Tibial artery (tissue), 4 donors: ENCODE measurements at regions not wholly inside any gene's neighbourhood (a gene's known extent, or its start where the extent isn't known, plus 50 kb on each side); places are given as distances from the start of the nearest gene placed in this dataset.

ENCODE experiments used
- DNase-seq, 2 donors: peaks; one replicate each; pipeline ENCODE4 v3.0.0-alpha.2; 2019
- H3K27ac ChIP-seq, 2 donors: fragments of 200-600 bp; sonication (generic) in 1 of 2; 1 replicate in 1 of 2; 2 replicates in 1 of 2; pipeline ENCODE4 v1.5.1; 2018 to 2019; ENCODE audit warnings: mild to moderate bottlenecking in 1 of 2
- H3K27me3 ChIP-seq, 2 donors: fragments of 200-600 bp; sonication (generic) in 1 of 2; one replicate each; pipeline versions ENCODE4 v1.5.1 to v1.6.0; 2016 to 2019
- H3K36me3 ChIP-seq, 3 donors: fragments of 200-600 bp; sonication (generic) in 2 of 3; one replicate each; pipeline ENCODE4 v1.5.1; 2016 to 2019; ENCODE audit warnings: mild to moderate bottlenecking in 2 of 3
- H3K4me1 ChIP-seq, 4 donors: fragments of 200-600 bp; sonication (generic) in 2 of 4; 1 replicate in 3 of 4; 2 replicates in 1 of 4; pipeline ENCODE4 v1.5.1; 2016 to 2019
- H3K4me3 ChIP-seq, 2 donors: fragments of 200-600 bp; sonication (generic) in 1 of 2; 1 replicate in 1 of 2; 2 replicates in 1 of 2; pipeline ENCODE4 v1.5.1; 2018 to 2019; ENCODE audit warnings: mild to moderate bottlenecking in 2 of 2
- H3K9me3 ChIP-seq, 3 donors: fragments of 200-600 bp; sonication (generic) in 1 of 3; one replicate each; pipeline ENCODE4 v1.5.1; 2016 to 2019
- CTCF ChIP-seq, 2 experiments: fragments of 200-600 bp in 1 of 2; fragments of 450-650 bp in 1 of 2; IDR thresholded peaks; one replicate each; pipeline ENCODE4 v1.5.1; 2017 to 2019; ENCODE audit warnings: antibody characterized with exemption in 2 of 2, mild to moderate bottlenecking in 1 of 2, moderate library complexity in 1 of 2
- intact Hi-C: fragments of 100-400 bp; cut with DNase I; formaldehyde crosslinking; loops from one replicate; pipeline ENCODE4 v1.15.0; 2023; ENCODE audit warnings: low total_unique reads

GRCh38 chr4:29128810-29129209, 1591.4 kb upstream of the PCDH7 start:
- H3K27ac ChIP-seq: no peak overlapping the region
- H3K9me3 ChIP-seq: no peaks in the 10 kb centered on the region
- H3K36me3 ChIP-seq: no peaks in the 10 kb centered on the region
- TF ChIP-seq CTCF (IDR thresholded peaks at IDR 0.05): no peak
- no peaks in the 10 kb centered on the region for H3K27me3 ChIP-seq
- H3K4me3 ChIP-seq: no peak overlapping the region
- no peak for DNase-seq
- intact Hi-C loops: no loop called here
- H3K4me1 ChIP-seq: no peaks in the 10 kb centered on the region

- Histone ChIP-seq H3K36me3 (no peaks in the 10 kb centered on the region), H3K4me3 (no peak overlapping the region), H3K27me3 (no peaks in the 10 kb centered on the region), H3K9me3 (no peaks in the 10 kb centered on the region), H3K27ac (no peak overlapping the region), H3K4me1 (no peaks in the 10 kb centered on the region)
- no peak for TF ChIP-seq CTCF (IDR thresholded peaks at IDR 0.05)
- no peak for DNase-seq
- intact Hi-C loops: no loop called here
Observed at GRCh38 chr4:29131304-29131703, 1588.9 kb upstream of the PCDH7 start.

GRCh38 chr4:29142708-29143107, 1577.5 kb upstream of the PCDH7 start:
- TF ChIP-seq CTCF (IDR thresholded peaks at IDR 0.05): no peak

GRCh38 chr4:29151584-29151983, 1568.6 kb upstream of the PCDH7 start:
- DNase-seq: no peak
- Histone ChIP-seq H3K27me3 (no peaks in the 10 kb centered on the region), H3K9me3 (no peaks in the 10 kb centered on the region), H3K4me3 (no peak overlapping the region), H3K27ac (no peak overlapping the region), H3K36me3 (no peaks in the 10 kb centered on the region), H3K4me1 (no peaks in the 10 kb centered on the region)
- intact Hi-C loops: no loop called here
- no peak for TF ChIP-seq CTCF (IDR thresholded peaks at IDR 0.05)

More at GRCh38 chr4:29142708-29143107, 1577.5 kb upstream of the PCDH7 start:
- no peaks in the 10 kb centered on the region for H3K9me3 ChIP-seq
- no peak for DNase-seq
- no peak overlapping the region for H3K4me3 ChIP-seq
- H3K27me3 ChIP-seq: no peaks in the 10 kb centered on the region
- intact Hi-C loops: no loop called here
- H3K4me1 ChIP-seq: no peaks in the 10 kb centered on the region
- H3K27ac ChIP-seq: no peak overlapping the region
- H3K36me3 ChIP-seq: no peaks in the 10 kb centered on the region

GRCh38 chr4:29153642-29154041, 1566.5 kb upstream of the PCDH7 start:
- no peak for TF ChIP-seq CTCF (IDR thresholded peaks at IDR 0.05)
- Histone ChIP-seq H3K4me3 (no peak overlapping the region), H3K9me3 (no peaks in the 10 kb centered on the region), H3K4me1 (no peaks in the 10 kb centered on the region), H3K27me3 (no peaks in the 10 kb centered on the region), H3K36me3 (no peaks in the 10 kb centered on the region), H3K27ac (no peak overlapping the region)
- no peak for DNase-seq
- intact Hi-C loops: no loop called here

- TF ChIP-seq CTCF (IDR thresholded peaks at IDR 0.05): no peak
- H3K27me3 ChIP-seq: no peaks in the 10 kb centered on the region
- H3K36me3 ChIP-seq: no peaks in the 10 kb centered on the region
- no peaks in the 10 kb centered on the region for H3K4me1 ChIP-seq
- DNase-seq: no peak
- no peaks in the 10 kb centered on the region for H3K9me3 ChIP-seq
- no peak overlapping the region for H3K27ac ChIP-seq
- H3K4me3 ChIP-seq: no peak overlapping the region
- intact Hi-C loops: no loop called here
Observed at GRCh38 chr4:29175291-29175690, 1544.9 kb upstream of the PCDH7 start.
